Panc1 (cell line): ENCODE measurements at regions not wholly inside any gene's neighbourhood (a gene's known extent, or its start where the extent isn't known, plus 50 kb on each side); places are given as distances from the start of the nearest gene placed in this dataset.

ENCODE experiments used
- CTCF ChIP-seq: fragments of 450-650 bp; IDR thresholded peaks from 2 replicates; pipeline ENCODE4 v1.5.1; 2017; ENCODE audit warnings: mild to moderate bottlenecking
- POLR2AphosphoS5 ChIP-seq: IDR thresholded peaks from 2 replicates; pipeline ENCODE4 v1.6.1; 2012; ENCODE audit warnings: mild to moderate bottlenecking, low read depth, low read length, moderate library complexity
- REST ChIP-seq, 2 experiments: IDR thresholded peaks; 2 replicates each; pipeline ENCODE4 v1.6.1; 2011 to 2012; ENCODE audit warnings: low read depth in 2 of 2, control low read depth in 1 of 2, low read length in 1 of 2, mild to moderate bottlenecking in 1 of 2, moderate library complexity in 1 of 2; ENCODE audit not compliant: insufficient read depth in 1 of 2
- TCF7L2 ChIP-seq: IDR thresholded peaks from 2 replicates; pipeline ENCODE4 v1.6.1; 2011; ENCODE audit warnings: mild to moderate bottlenecking, low read depth, low read length, inconsistent platforms

GRCh38 chr3:177425042-177425441, 227.8 kb upstream of the TBL1XR1 start:
- TF ChIP-seq CTCF, result no peak
- no peak for TF ChIP-seq TCF7L2
- TF ChIP-seq POLR2AphosphoS5, result no peak
- TF ChIP-seq REST (IDR thresholded peaks at IDR 0.05; ENCODE audit: insufficient read depth in 1 of 2, low read depth in 2 of 2, low read length in 1 of 2), result no peak
